Left ventricle myocardium superior (tissue), 1 donor: ENCODE measurements at regions not wholly inside any gene's neighbourhood (a gene's known extent, or its start where the extent isn't known, plus 50 kb on each side); places are given as distances from the start of the nearest gene placed in this dataset.
"Not testable (repeated sequence)": the region's sequence is repeated elsewhere in the genome, so short reads cannot be mapped to it uniquely, and the experiment has no call there.

Experiments used
- ATAC-seq: fragments of 200-7000 bp; cut with Tn5 transposase; one replicate; pipeline ENCODE4 v1.9.1; 2020; ENCODE audit warnings: mild to moderate bottlenecking, moderate library complexity
- DNase-seq: peaks from one replicate; pipeline ENCODE4 v3.0.0-alpha.2; 2020
- intact Hi-C: fragments of 100-400 bp; cut with micrococcal nuclease; formaldehyde crosslinking; loops from one replicate; pipeline ENCODE4 v1.11.0; 2022
- donor health status: DM: no; HTN: yes; CAD: no; lungs with severe emphysema.

GRCh38 chr2:175350105-175350504, 168.6 kb upstream of the ATP5MC3 start:
- intact Hi-C loops: no loop called here
- no peak for ATAC-seq
- DNase-seq: no peak

GRCh38 chr2:175342085-175342484, 160.6 kb upstream of the ATP5MC3 start:
- ATAC-seq: no peak
- DNase-seq: no peak
- intact Hi-C loops: no loop called here

DNA sequence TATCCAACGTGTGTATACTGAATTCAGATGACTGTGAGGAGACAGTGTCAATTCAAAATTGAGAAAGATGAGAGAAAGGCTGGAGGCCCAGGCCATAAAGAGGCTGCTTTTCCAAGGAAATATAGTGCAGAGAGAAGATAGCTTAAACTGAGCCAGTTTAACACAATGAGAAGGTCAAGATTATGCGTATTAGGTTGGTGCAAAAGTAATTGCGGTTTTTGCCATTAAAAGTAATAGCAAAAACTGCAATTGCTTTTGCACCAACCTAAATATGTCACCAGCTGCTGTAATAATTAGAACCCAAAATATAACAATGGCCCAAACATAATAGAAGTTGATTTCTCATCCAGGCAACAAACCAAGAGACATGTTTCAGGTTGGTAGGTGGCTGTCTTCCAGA, 148.7 kb upstream of the ATP5MC3 start:
- intact Hi-C loops: no loop called here
- DNase-seq (no peak), ATAC-seq (no peak)

DNA sequence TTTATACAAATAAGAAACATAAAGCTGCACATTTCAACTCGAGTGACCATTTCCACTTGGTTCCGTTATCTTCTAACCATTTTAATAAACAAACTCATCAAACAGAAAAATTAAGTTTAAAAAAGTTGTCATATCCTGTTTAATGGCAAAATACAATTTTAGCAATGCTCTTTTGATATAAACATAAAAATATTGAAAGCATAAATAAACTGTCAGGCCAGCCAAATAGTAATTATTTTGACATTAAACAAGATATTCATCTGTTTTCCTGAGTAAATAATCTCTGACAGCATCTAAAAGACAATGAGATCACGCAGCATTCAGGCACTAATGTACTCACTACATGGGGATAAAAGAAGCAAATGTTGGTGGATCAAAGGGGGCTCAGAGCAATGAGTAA, 145.3 kb upstream of the ATP5MC3 start:
- no peak for DNase-seq
- ATAC-seq: no peak
- intact Hi-C loops: no loop called here

DNA sequence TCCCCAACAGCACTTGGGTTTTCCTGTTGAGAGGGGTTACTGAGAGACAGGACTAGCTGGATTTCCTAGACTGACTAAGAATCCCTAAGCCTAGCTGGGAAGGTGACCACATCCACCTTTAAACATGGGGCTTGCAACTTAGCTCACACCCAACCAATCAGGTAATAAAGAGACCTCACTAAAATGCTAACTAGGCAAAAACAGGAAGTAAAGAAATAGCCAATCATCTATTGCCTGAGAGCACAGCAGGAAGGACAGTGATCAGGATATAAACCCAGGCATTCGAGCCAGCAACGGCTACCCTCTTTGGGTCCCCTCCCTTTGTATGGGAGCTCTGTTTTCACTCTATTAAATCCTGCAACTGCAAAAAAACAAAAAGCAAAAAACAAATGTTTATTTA, 144.7 kb upstream of the ATP5MC3 start:
- DNase-seq, ATAC-seq, intact Hi-C loops: not testable (repeated sequence)

DNA sequence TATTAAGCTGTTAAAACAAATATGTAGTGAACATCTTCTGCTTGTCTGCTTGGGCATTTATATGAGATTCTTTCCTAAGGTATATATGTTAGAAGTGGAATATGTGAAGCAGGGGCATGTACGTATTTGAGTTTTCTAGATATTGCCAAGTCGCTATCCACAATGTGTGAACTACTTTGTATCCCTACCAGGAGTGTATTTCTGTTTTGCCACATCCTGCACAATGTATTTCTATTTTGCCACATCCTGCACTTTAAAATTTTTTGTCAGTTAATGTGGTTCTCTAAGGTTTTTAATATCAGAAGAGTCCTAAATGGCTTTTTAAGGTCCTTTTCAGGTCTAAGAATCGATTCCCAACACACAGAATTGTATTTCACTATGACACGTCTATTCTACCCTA, 141.7 kb upstream of the ATP5MC3 start:
- intact Hi-C loops: no loop called here
- DNase-seq (no peak), ATAC-seq (no peak)

DNA sequence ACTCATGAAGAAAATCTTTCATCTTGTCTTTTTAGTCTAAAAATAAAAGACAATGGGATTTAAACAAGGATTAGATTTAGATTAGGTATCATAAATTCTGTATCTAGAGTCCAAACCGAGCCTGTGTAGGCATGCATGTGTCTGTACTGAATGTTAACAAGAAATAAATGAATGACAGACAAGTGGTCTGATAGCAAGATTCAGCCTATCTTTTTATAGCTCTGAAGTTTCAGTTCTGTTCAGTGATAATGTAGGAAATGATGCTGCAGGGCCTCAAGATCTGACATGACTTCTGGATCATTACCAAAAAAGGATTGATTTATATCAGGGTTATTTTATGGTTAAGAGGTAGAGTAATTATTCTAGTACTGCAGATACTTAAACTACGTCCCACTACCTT, 137.0 kb upstream of the ATP5MC3 start:
- DNase-seq (no peak), ATAC-seq (no peak)
- intact Hi-C loops: no loop called here

GRCh38 chr2:175317751-175318150, 136.2 kb upstream of the ATP5MC3 start:
- DNase-seq (no peak), ATAC-seq (no peak)
- intact Hi-C loops: no loop called here

- ATAC-seq (peak; percentile 79), DNase-seq (no peak)
- intact Hi-C loops: no loop called here
These were observed 130.6 kb upstream of the ATP5MC3 start for GRCh38 chr2:175312137-175312536.

- no peak for ATAC-seq
- intact Hi-C loops: no loop called here
- no peak for DNase-seq
These were observed 129.4 kb upstream of the ATP5MC3 start for GRCh38 chr2:175310813-175311504.

DNA sequence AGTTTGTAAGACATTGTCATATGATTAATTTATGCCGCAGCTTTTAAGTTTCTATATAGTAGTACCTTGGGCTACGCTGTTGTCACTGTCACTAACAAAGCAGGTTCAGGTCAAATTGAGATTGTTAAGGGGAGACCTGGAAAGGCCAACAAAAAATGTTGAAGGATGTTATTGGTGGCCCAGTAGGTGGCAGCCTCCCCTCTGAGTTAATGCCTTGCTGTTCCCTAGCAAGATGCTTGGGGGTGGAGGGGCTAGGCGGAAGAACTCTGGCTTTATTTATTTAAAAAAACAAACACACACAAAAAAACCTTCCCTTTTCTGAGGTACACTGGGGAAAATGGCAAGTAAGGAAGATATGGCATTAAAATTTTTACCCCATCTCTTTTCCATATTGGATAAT, 128.3 kb upstream of the ATP5MC3 start:
- intact Hi-C loops: no loop called here
- ATAC-seq (peak; percentile 39), DNase-seq (no peak)

DNA sequence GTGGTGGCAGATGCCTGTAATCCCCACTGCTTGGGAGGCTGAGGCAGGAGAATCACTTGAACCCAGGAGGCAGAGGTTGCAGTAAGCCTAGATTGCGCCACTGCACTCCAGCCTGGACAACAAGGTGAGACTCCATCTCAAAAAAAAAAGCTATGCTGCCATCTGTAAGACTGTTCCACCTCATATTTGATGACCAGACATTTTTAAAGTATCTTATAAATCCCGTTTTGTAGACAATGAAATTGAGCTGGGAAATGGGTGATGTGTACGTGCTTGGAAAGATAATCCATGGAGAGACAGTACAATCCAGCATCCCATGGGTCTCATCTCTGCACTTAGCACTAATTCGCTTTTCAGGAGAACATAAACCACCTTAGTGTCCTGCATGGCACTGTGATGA, 126.5 kb upstream of the ATP5MC3 start:
- no peak for DNase-seq
- intact Hi-C loops: no loop called here

DNA sequence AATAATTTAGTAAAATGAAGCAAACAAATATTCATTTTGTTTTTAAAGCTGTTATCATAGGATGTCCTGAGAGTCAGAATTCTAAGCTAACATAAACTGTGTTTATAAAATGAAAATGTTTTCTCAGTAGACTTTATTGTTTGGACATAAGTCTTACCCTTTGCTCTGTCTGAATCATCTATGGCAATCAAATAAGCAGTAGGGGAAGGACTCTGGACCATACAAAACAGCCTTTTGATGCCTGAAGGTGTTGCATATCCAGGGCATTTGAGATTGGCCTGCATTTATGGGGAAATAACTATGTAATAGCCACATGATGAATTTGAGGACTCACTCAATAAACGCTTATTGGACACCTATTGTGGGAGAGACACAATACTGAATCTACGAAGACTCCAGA, 123.0 kb upstream of the ATP5MC3 start:
- ATAC-seq: no peak
- DNase-seq: no peak
- intact Hi-C loops: no loop called here

More for the DNA sequence above, 126.5 kb upstream of the ATP5MC3 start:
- ATAC-seq: no peak

DNA sequence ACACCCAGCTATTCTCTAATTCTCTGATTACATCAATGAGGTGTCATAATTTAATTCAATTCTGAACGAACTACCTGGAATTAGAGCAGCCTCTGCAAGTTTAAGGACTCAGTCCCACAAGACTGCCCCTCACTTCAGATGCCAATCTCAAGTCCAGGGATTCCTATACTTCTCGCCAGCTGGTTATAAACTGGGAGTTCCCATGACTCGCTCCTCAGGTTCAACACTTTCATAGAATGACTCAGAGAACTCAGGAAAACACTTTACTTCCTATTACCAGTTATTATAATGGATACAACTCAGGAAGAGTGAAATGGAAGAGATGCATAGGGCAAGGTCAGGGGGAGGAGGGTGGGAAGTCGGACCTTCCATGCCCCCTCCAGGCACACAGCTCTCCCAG, 112.3 kb upstream of the ATP5MC3 start:
- no peak for ATAC-seq
- intact Hi-C loops: no loop called here
- DNase-seq: no peak

GRCh38 chr2:175293195-175293594, 111.7 kb upstream of the ATP5MC3 start:
- DNase-seq (no peak), ATAC-seq (no peak)
- intact Hi-C loops: no loop called here

GRCh38 chr2:175282886-175283285, 101.4 kb upstream of the ATP5MC3 start:
- DNase-seq (no peak), ATAC-seq (no peak)
- intact Hi-C loops: no loop called here

GRCh38 chr2:175282300-175282699, 100.8 kb upstream of the ATP5MC3 start:
- ATAC-seq (peak; percentile 49), DNase-seq (no peak)
- intact Hi-C loops: no loop called here

DNA sequence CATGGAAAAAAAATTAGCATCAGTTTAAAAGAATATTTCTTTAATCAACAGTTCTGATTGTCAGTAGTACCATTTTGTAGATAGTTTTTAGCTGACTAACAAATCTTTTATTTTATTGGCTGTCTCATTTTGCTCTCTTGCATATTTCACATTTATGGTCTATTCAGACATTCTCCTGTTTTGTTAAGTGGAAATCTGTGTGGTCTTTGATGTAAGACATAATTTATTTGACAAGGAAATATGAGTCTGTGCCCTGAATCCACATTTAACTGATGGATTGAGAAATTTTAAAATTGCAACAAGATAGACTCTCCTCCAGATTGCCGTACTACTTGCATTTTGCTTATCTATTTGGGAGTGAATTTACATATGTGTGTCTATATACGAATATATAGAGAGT, 96.3 kb upstream of the ATP5MC3 start:
- intact Hi-C loops: no loop called here
- DNase-seq (no peak), ATAC-seq (no peak)

DNA sequence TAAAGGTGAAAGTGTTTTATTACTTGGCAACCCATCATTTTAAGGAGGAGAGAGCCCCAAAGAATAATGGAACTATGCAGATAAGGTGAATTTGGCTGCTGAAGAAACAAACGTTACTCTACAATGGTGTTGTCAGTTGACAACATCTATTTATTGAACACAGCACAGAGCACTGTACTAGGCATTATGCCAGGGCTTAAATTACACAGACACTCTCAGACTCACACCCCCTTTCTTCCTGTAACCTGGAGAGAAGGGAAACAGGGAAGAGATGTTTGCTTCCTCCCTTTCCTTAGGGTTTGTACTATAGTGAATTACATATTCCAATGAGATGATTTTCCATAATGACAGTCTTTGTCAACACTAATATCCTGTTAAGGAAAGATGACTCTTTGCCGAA, 94.0 kb upstream of the ATP5MC3 start:
- ATAC-seq (peak; percentile 80), DNase-seq (no peak)
- intact Hi-C loops: no loop called here

- intact Hi-C loops: no loop called here
These were observed 77.7 kb upstream of the ATP5MC3 start for GRCh38 chr2:175259164-175259563.

DNA sequence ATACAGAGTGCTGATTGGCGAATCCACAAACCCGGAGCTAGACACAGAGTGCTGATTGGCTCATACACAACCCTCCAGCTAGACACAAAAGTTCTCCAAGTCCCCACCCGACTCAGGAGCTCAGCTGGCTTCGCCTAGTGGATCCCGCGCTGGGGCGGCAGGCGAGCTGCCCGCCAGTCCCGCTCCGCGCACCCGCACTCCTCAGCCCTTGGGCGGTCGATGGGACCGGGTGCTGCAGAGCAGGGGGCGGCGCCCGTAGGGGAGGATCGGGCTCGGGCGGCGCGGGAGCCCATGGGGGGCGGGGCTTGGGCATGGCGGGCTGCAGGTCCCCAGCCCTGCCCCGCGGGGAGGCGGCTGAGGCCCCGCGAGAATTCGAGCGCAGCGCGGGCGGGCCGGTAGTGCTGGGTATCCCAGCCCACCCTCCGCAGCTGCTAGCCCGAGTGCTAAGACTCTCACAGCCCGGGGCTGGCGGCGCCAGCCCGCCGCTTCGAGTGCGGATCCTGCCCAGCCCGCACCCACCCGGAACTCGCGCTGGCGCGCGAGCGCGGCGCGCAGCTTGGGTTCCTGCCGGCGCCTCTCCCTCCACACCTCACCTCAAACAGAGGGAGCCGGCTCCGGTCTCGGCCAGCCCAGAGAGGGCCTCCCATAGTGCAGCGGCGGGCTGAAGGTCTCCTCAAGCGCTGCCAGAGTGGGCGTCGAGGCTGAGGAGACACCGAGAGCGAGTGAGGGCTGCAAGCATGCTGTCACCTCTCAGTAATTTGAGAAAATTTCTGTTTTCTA, 75.5 kb upstream of the ATP5MC3 start:
- intact Hi-C loops: no loop called here
- ATAC-seq (no peak), DNase-seq (peak; percentile 26)

More at GRCh38 chr2:175259164-175259563, 77.7 kb upstream of the ATP5MC3 start:
- DNase-seq (no peak), ATAC-seq (no peak)
